HG03103 (cell line): ENCODE measurements at regions not wholly inside any gene's neighbourhood (a gene's known extent, or its start where the extent isn't known, plus 50 kb on each side); places are given as distances from the start of the nearest gene placed in this dataset.
"Not testable (repeated sequence)": the region's sequence is repeated elsewhere in the genome, so short reads cannot be mapped to it uniquely, and the experiment has no call there.

Experiments used
- ATAC-seq: cut with Tn5 transposase; IDR thresholded peaks from one replicate; pipeline ENCODE4 v1.9.1; 2021; ENCODE audit warnings: low read depth; ENCODE audit not compliant: unreplicated experiment

GRCh38 chr3:94778814-94779494 lies 716.1 kb downstream of the NSUN3 start:
- ATAC-seq, result no peak

GRCh38 chr3:94779699-94780098 lies 716.8 kb downstream of the NSUN3 start:
- no peak for ATAC-seq

- ATAC-seq, result no peak
These were observed 721.4 kb downstream of the NSUN3 start for GRCh38 chr3:94784274-94784673.

GRCh38 chr3:94787066-94787465 lies 724.2 kb downstream of the NSUN3 start:
- no peak for ATAC-seq

- ATAC-seq, result no peak
These were observed 724.9 kb downstream of the NSUN3 start for GRCh38 chr3:94787734-94788270.

GRCh38 chr3:94794563-94794962 lies 731.7 kb downstream of the NSUN3 start:
- ATAC-seq, result no peak

- no peak for ATAC-seq
These were observed 736.7 kb downstream of the NSUN3 start for GRCh38 chr3:94799420-94800060.

- ATAC-seq, result no peak
These were observed 749.0 kb downstream of the NSUN3 start for GRCh38 chr3:94811836-94812235.

GRCh38 chr3:94821241-94821640 lies 758.4 kb downstream of the NSUN3 start:
- no peak for ATAC-seq

GRCh38 chr3:94822298-94822697 lies 759.4 kb downstream of the NSUN3 start:
- no peak for ATAC-seq

GRCh38 chr3:94846251-94846650 lies 783.4 kb downstream of the NSUN3 start:
- ATAC-seq, result not testable (repeated sequence)

- ATAC-seq, result no peak
These were observed 799.8 kb downstream of the NSUN3 start for GRCh38 chr3:94862703-94863102.

- ATAC-seq, result no peak
These were observed 806.2 kb downstream of the NSUN3 start for GRCh38 chr3:94869059-94869547.

GRCh38 chr3:94873751-94874150 lies 810.9 kb downstream of the NSUN3 start:
- ATAC-seq, result no peak

GRCh38 chr3:94875149-94875548 lies 812.3 kb downstream of the NSUN3 start:
- ATAC-seq, result no peak

GRCh38 chr3:94887065-94887464 lies 824.2 kb downstream of the NSUN3 start:
- no peak for ATAC-seq

GRCh38 chr3:94896994-94897393 lies 834.1 kb downstream of the NSUN3 start:
- no peak for ATAC-seq

GRCh38 chr3:94904156-94904674 lies 841.4 kb downstream of the NSUN3 start:
- ATAC-seq, result no peak

GRCh38 chr3:94909726-94910125 lies 846.9 kb downstream of the NSUN3 start:
- no peak for ATAC-seq

- ATAC-seq, result no peak
These were observed 849.8 kb downstream of the NSUN3 start for GRCh38 chr3:94912656-94913055.

GRCh38 chr3:94927175-94927574 lies 864.3 kb downstream of the NSUN3 start:
- ATAC-seq, result no peak

GRCh38 chr3:94928921-94929320 lies 866.1 kb downstream of the NSUN3 start:
- no peak for ATAC-seq
